ENCODE measurements at regions not wholly inside any gene's neighbourhood (a gene's known extent, or its start where the extent isn't known, plus 50 kb on each side); places are given as distances from the start of the nearest gene placed in this dataset.

- no peak for TF ChIP-seq CTCF (IDR thresholded peaks at IDR 0.05)
- no peaks in the 10 kb centered on the region for H3K4me1 Mint-ChIP-seq (ENCODE audit: low read depth)
- H3K27me3 Mint-ChIP-seq (ENCODE audit: low read depth), result no peaks in the 10 kb centered on the region
- no peak for DNase-seq (ENCODE audit: low spot score)
- H3K4me3 Mint-ChIP-seq (ENCODE audit: unreplicated experiment), result no peak overlapping the region
- H3K36me3 Mint-ChIP-seq (ENCODE audit: low read depth), result no peaks in the 10 kb centered on the region
- no peaks in the 10 kb centered on the region for H3K9me3 Mint-ChIP-seq (ENCODE audit: low read depth)
- no peak overlapping the region for H3K27ac Mint-ChIP-seq (ENCODE audit: unreplicated experiment)
Observed at GRCh38 chr10:32121648-32122047, 65.4 kb upstream of the KIF5B start.

DNA sequence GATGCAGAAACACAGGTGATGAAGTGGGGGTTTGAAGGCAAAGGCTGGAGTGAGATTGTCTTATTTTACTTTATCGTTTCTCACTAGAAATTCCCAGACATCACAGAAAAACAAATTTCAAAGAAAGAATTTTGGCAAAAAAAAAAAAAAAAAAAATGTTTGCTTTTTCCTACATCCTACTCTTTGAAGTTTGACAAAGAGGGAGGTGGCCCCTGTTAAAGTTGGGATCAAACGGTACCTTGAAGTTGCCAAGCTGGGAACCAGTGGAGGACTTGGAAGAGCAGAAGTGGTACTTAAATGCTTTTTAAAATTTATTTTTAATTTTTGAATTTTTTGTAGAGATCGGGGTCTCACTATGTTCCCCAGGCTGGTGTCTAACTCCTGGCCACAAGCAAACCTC, 63.9 kb upstream of the KIF5B start:
- no peaks in the 10 kb centered on the region for H3K36me3 Mint-ChIP-seq (ENCODE audit: low read depth)
- no peak overlapping the region for H3K27ac Mint-ChIP-seq (ENCODE audit: unreplicated experiment)
- no peaks in the 10 kb centered on the region for H3K27me3 Mint-ChIP-seq (ENCODE audit: low read depth)
- no peak overlapping the region for H3K4me3 Mint-ChIP-seq (ENCODE audit: unreplicated experiment)
- no peak for DNase-seq (ENCODE audit: low spot score)
- H3K9me3 Mint-ChIP-seq (ENCODE audit: low read depth), result no peaks in the 10 kb centered on the region
- H3K4me1 Mint-ChIP-seq (ENCODE audit: low read depth), result no peaks in the 10 kb centered on the region
- TF ChIP-seq CTCF (IDR thresholded peaks at IDR 0.05), result no peak

DNA sequence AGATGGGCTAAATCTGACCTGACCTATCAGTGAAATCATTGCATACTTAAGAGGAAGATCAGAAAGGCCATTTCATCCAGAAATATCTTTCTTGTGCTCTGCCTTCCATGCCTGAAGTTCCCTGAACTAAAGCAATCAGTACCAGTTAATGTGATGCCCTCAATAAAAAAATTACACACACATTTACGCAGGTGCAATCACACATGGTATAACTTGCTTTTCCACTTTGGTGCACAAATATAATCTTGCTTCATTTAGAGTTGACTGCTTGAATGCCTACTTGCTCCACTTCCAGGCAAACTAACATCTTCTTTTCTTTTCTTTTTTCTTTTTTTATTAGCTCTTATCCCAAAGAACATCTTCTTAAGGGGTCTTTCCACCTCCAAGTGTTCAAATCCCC, 58.3 kb upstream of the KIF5B start:
- Mint-ChIP-seq H3K4me1 (ENCODE audit: low read depth) (peaks cover 25% of the 10 kb centered on the region), H3K27ac (ENCODE audit: unreplicated experiment) (no peak overlapping the region), H3K4me3 (ENCODE audit: unreplicated experiment) (no peak overlapping the region), H3K36me3 (ENCODE audit: low read depth) (no peaks in the 10 kb centered on the region), H3K27me3 (ENCODE audit: low read depth) (no peaks in the 10 kb centered on the region), H3K9me3 (ENCODE audit: low read depth) (peaks cover 3% of the 10 kb centered on the region)
- no peak for TF ChIP-seq CTCF (IDR thresholded peaks at IDR 0.05)
- DNase-seq (ENCODE audit: low spot score), result no peak

- H3K27me3 Mint-ChIP-seq (ENCODE audit: low read depth), result no peaks in the 10 kb centered on the region
- H3K9me3 Mint-ChIP-seq (ENCODE audit: low read depth), result peaks cover 3% of the 10 kb centered on the region
- peak overlapping the region; percentile 68 for H3K27ac Mint-ChIP-seq (ENCODE audit: unreplicated experiment)
- TF ChIP-seq CTCF (IDR thresholded peaks at IDR 0.05), result no peak
- H3K4me1 Mint-ChIP-seq (ENCODE audit: low read depth), result peaks cover 25% of the 10 kb centered on the region
- no peak overlapping the region for H3K4me3 Mint-ChIP-seq (ENCODE audit: unreplicated experiment)
- H3K36me3 Mint-ChIP-seq (ENCODE audit: low read depth), result no peaks in the 10 kb centered on the region
- DNase-seq (ENCODE audit: low spot score), result no peak
Observed at GRCh38 chr10:32112055-32112454, 55.8 kb upstream of the KIF5B start.

DNA sequence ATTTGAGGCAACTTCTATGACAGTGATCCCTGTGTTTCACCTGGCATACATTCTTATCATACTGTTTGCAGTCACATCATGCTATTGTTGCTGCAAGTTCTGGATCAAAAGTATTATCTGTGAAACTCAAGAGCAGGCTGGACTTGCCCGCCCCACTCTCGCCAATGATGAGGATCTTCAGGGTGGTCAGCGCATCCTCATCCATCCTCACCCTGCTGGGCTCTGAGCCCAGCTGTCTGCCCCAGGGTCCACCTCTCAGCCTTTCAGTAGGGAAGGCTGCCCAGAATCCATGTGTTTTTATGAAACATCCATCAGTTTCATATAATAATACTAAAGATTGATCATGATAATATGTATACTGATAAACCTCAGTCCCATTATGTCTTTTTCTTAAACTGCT, 55.4 kb upstream of the KIF5B start:
- no peak for DNase-seq (ENCODE audit: low spot score)
- Mint-ChIP-seq H3K36me3 (ENCODE audit: low read depth) (no peaks in the 10 kb centered on the region), H3K9me3 (ENCODE audit: low read depth) (peaks cover 3% of the 10 kb centered on the region), H3K27ac (ENCODE audit: unreplicated experiment) (peak overlapping the region; percentile 68), H3K27me3 (ENCODE audit: low read depth) (no peaks in the 10 kb centered on the region), H3K4me3 (ENCODE audit: unreplicated experiment) (no peak overlapping the region), H3K4me1 (ENCODE audit: low read depth) (peaks cover 25% of the 10 kb centered on the region)
- TF ChIP-seq CTCF (IDR thresholded peaks at IDR 0.05), result no peak

All from chondrocyte (in vitro differentiated cells).